HAP-1 (cell line): ENCODE measurements at regions not wholly inside any gene's neighbourhood (a gene's known extent, or its start where the extent isn't known, plus 50 kb on each side); places are given as distances from the start of the nearest gene placed in this dataset.

Source experiments
- DNase-seq, 2 experiments: peaks; one replicate each; pipeline ENCODE4 v3.0.0-alpha.2; 2016 to 2020; ENCODE audit warnings: low spot score in 2 of 2
- H3K27me3 ChIP-seq: fragments of 250-450 bp; sonication (Bioruptor Pico); 2 replicates; pipeline ENCODE4 v1.5.1; 2020; ENCODE audit warnings: low read depth, mild to moderate bottlenecking, moderate library complexity
- H3K36me3 ChIP-seq: fragments of 250-450 bp; sonication (Bioruptor Pico); replicated peaks from 2 replicates; pipeline ENCODE4 v1.5.1; 2020; ENCODE audit warnings: mild to moderate bottlenecking
- H3K4me1 ChIP-seq: fragments of 250-450 bp; sonication (Bioruptor Pico); 2 replicates; pipeline ENCODE4 v1.5.1; 2020; ENCODE audit warnings: mild to moderate bottlenecking
- H3K4me3 ChIP-seq: fragments of 250-450 bp; sonication (Bioruptor Pico); 2 replicates; pipeline ENCODE4 v1.5.1; 2020; ENCODE audit warnings: mild to moderate bottlenecking, moderate library complexity
- H3K9me3 ChIP-seq: fragments of 250-450 bp; sonication (Bioruptor Pico); 2 replicates; pipeline ENCODE4 v1.5.1; 2020; ENCODE audit warnings: mild to moderate bottlenecking, moderate library complexity
- in situ Hi-C: fragments of 300-500 bp; cut with MboI; formaldehyde crosslinking; loops from 3 replicates; pipeline ENCODE4 v1.14.3; 2020; ENCODE audit warnings: low sequenced_read_pairs, inconsistent platforms, mixed read lengths

GRCh38 chr13:103284466-103284865 is 218.2 kb upstream of the SLC10A2 start:
- H3K4me3 ChIP-seq, result no peak overlapping the region
- H3K4me1 ChIP-seq, result no peaks in the 10 kb centered on the region
- no peak for DNase-seq
- H3K27me3 ChIP-seq, result no peaks in the 10 kb centered on the region
- H3K36me3 ChIP-seq, result no peaks in the 10 kb centered on the region
- H3K9me3 ChIP-seq, result no peaks in the 10 kb centered on the region
- in situ Hi-C loops, result no loop called here

- no peaks in the 10 kb centered on the region for H3K36me3 ChIP-seq
- in situ Hi-C loops, result no loop called here
- no peak for DNase-seq
- H3K4me1 ChIP-seq, result no peaks in the 10 kb centered on the region
- H3K4me3 ChIP-seq, result no peak overlapping the region
- no peaks in the 10 kb centered on the region for H3K9me3 ChIP-seq
- no peaks in the 10 kb centered on the region for H3K27me3 ChIP-seq
Measured at GRCh38 chr13:103283451-103283820, 217.2 kb upstream of the SLC10A2 start.

- in situ Hi-C loops, result no loop called here
- Histone ChIP-seq H3K36me3 (no peaks in the 10 kb centered on the region), H3K9me3 (no peaks in the 10 kb centered on the region), H3K4me1 (no peaks in the 10 kb centered on the region), H3K27me3 (no peaks in the 10 kb centered on the region), H3K4me3 (no peak overlapping the region)
- no peak for DNase-seq
Measured at GRCh38 chr13:103282571-103283450, 216.6 kb upstream of the SLC10A2 start.

GRCh38 chr13:103277959-103278694 is 211.9 kb upstream of the SLC10A2 start:
- in situ Hi-C loops, result no loop called here
- no peak for DNase-seq
- no peaks in the 10 kb centered on the region for H3K36me3 ChIP-seq

GRCh38 chr13:103276775-103277498 is 210.7 kb upstream of the SLC10A2 start:
- H3K4me3 ChIP-seq, result no peak overlapping the region
- H3K27me3 ChIP-seq, result no peaks in the 10 kb centered on the region
- in situ Hi-C loops, result no loop called here
- no peak for DNase-seq
- H3K4me1 ChIP-seq, result no peaks in the 10 kb centered on the region
- no peaks in the 10 kb centered on the region for H3K9me3 ChIP-seq
- H3K36me3 ChIP-seq, result no peaks in the 10 kb centered on the region

More at GRCh38 chr13:103277959-103278694, 211.9 kb upstream of the SLC10A2 start:
- no peaks in the 10 kb centered on the region for H3K4me1 ChIP-seq
- no peak overlapping the region for H3K4me3 ChIP-seq
- no peaks in the 10 kb centered on the region for H3K9me3 ChIP-seq
- no peaks in the 10 kb centered on the region for H3K27me3 ChIP-seq

GRCh38 chr13:103275722-103276121 is 209.5 kb upstream of the SLC10A2 start:
- H3K4me1 ChIP-seq, result no peaks in the 10 kb centered on the region
- in situ Hi-C loops, result no loop called here

GRCh38 chr13:103275081-103275480 is 208.9 kb upstream of the SLC10A2 start:
- Histone ChIP-seq H3K4me1 (no peaks in the 10 kb centered on the region), H3K27me3 (no peaks in the 10 kb centered on the region), H3K36me3 (no peaks in the 10 kb centered on the region), H3K4me3 (no peak overlapping the region), H3K9me3 (no peaks in the 10 kb centered on the region)
- in situ Hi-C loops, result no loop called here
- no peak for DNase-seq

More at GRCh38 chr13:103275722-103276121, 209.5 kb upstream of the SLC10A2 start:
- Histone ChIP-seq H3K4me3 (no peak overlapping the region), H3K9me3 (no peaks in the 10 kb centered on the region), H3K36me3 (no peaks in the 10 kb centered on the region), H3K27me3 (no peaks in the 10 kb centered on the region)
- DNase-seq, result no peak

GRCh38 chr13:103273825-103274224 is 207.6 kb upstream of the SLC10A2 start:
- Histone ChIP-seq H3K4me3 (no peak overlapping the region), H3K4me1 (no peaks in the 10 kb centered on the region), H3K27me3 (no peaks in the 10 kb centered on the region), H3K36me3 (no peaks in the 10 kb centered on the region), H3K9me3 (no peaks in the 10 kb centered on the region)
- in situ Hi-C loops, result no loop called here
- DNase-seq, result no peak

GRCh38 chr13:103272770-103273169 is 206.6 kb upstream of the SLC10A2 start:
- H3K9me3 ChIP-seq, result no peaks in the 10 kb centered on the region
- H3K27me3 ChIP-seq, result no peaks in the 10 kb centered on the region
- in situ Hi-C loops, result no loop called here
- no peaks in the 10 kb centered on the region for H3K36me3 ChIP-seq
- no peak overlapping the region for H3K4me3 ChIP-seq
- H3K4me1 ChIP-seq, result no peaks in the 10 kb centered on the region
- no peak for DNase-seq

- no peak overlapping the region for H3K4me3 ChIP-seq
- in situ Hi-C loops, result no loop called here
- H3K9me3 ChIP-seq, result no peaks in the 10 kb centered on the region
- no peaks in the 10 kb centered on the region for H3K36me3 ChIP-seq
- H3K27me3 ChIP-seq, result no peaks in the 10 kb centered on the region
- H3K4me1 ChIP-seq, result no peaks in the 10 kb centered on the region
- DNase-seq, result no peak
Measured at GRCh38 chr13:103263448-103263847, 197.2 kb upstream of the SLC10A2 start.

GRCh38 chr13:103255587-103256301 is 189.5 kb upstream of the SLC10A2 start:
- no peak overlapping the region for H3K4me3 ChIP-seq
- DNase-seq, result no peak
- H3K27me3 ChIP-seq, result no peaks in the 10 kb centered on the region
- no peaks in the 10 kb centered on the region for H3K9me3 ChIP-seq
- H3K4me1 ChIP-seq, result no peaks in the 10 kb centered on the region
- H3K36me3 ChIP-seq, result no peaks in the 10 kb centered on the region
- in situ Hi-C loops, result no loop called here

GRCh38 chr13:103250071-103250470 is 183.9 kb upstream of the SLC10A2 start:
- Histone ChIP-seq H3K27me3 (no peaks in the 10 kb centered on the region), H3K4me1 (no peaks in the 10 kb centered on the region), H3K36me3 (no peaks in the 10 kb centered on the region), H3K4me3 (no peak overlapping the region), H3K9me3 (no peaks in the 10 kb centered on the region)
- in situ Hi-C loops, result no loop called here
- no peak for DNase-seq

GRCh38 chr13:103246581-103247200 is 180.5 kb upstream of the SLC10A2 start:
- Histone ChIP-seq H3K9me3 (no peaks in the 10 kb centered on the region), H3K4me3 (no peak overlapping the region), H3K36me3 (no peaks in the 10 kb centered on the region), H3K4me1 (no peaks in the 10 kb centered on the region), H3K27me3 (no peaks in the 10 kb centered on the region)
- in situ Hi-C loops, result no loop called here
- DNase-seq, result no peak
